Fibroblast of skin of scalp (primary cell): ENCODE measurements at regions not wholly inside any gene's neighbourhood (a gene's known extent, or its start where the extent isn't known, plus 50 kb on each side); places are given as distances from the start of the nearest gene placed in this dataset.

Experiments
- DNase-seq: peaks from one replicate; pipeline ENCODE4 v3.0.0-alpha.2; 2013

GRCh38 chr1:208521534-208521933 lies 277.4 kb upstream of the PLXNA2 start:
- DNase-seq: no peak

- no peak for DNase-seq
Observed at GRCh38 chr1:208523007-208523406, 278.8 kb upstream of the PLXNA2 start.

DNA sequence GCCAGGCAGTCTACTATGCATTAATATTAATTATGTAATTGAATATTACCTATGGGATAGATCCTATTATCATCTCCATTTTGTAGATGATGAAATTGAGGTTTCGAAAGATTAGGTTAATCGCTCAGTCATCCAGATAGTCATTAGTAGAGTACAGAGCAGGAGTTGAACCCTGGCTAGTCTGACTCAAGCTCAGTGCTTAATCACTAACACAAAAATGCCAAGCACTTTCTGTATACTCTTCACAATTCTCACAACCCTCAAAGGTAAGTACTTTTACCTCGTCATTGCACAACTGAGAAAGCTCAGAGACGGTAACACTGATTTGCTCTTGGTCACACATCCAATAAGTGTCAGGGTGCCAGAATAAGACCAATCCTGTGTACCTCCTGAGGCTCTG lies 280.2 kb upstream of the PLXNA2 start:
- DNase-seq: no peak

DNA sequence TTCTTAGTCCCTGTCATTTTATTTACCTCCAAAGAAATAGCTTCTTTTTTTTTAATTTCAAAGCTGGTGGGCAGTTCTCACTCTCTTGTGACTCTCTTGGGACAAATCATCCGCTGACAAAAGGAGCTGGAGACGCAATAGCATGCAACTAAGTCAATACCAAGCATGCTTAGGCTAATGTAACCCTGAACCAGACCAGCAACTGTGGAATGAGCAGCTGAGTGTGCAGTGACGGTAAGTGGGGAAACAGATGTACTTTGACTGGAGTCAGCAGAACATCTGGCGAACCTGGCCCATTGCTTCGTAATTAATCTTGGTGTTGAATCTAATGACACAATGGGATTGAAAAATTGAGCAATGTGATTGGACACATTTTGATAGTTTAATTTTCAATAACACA lies 280.7 kb upstream of the PLXNA2 start:
- DNase-seq: peak; percentile 17

DNA sequence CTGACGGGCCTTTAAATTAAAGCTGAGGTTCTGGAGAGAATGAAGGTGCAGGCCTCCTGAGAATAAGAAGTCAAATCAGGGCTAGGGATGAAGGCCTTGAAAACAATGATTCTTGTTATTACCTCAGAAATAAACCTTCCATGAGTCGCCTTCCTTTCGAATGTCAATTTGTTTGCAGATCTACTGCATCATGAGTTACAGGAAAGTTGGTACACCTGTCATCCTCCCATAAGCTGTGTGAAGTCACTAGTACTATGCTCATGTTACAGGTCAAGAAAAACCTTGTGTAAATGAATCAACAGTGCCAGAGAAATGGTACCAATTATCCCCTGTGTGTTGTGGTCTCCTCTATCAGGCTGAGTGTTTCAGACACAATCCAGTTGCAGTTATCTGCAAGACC lies 281.2 kb upstream of the PLXNA2 start:
- no peak for DNase-seq

- DNase-seq: no peak
Observed at GRCh38 chr1:208526613-208527125, 282.5 kb upstream of the PLXNA2 start.

- DNase-seq: no peak
Observed at GRCh38 chr1:208527156-208527555, 283.0 kb upstream of the PLXNA2 start.

DNA sequence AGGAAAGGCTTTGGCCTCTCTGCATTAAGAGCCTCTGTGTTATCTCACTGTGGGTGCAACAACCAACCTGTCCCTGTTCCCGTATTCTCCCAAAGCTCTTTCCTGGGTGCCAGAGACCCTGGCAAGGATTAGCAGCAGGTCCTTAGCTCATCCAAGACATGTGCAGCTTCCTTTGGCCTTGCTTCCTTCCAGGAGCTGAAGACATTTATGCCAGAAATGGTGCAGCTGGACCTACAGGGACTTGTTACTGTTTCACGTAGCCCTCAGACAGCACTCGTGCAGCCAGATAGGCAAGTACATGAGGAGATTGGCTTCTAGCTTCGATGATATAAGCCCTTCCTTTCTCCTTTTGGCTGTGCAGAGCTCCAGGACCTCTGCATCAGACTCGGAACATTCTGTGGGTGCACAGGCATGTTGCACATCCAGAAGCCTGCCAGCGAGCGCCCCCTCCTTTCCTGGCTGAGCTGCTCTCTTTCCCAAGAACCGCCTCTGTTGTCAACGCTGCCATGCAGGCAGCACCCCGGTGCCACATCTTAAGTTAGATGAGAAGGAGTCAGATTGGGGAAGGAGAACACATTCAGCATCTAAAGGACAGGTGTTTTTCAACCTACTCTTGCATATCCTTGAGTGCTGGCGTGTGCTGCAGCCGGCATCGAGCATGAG lies 284.5 kb upstream of the PLXNA2 start:
- no peak for DNase-seq

- no peak for DNase-seq
Observed at GRCh38 chr1:208531003-208531750, 287.0 kb upstream of the PLXNA2 start.

DNA sequence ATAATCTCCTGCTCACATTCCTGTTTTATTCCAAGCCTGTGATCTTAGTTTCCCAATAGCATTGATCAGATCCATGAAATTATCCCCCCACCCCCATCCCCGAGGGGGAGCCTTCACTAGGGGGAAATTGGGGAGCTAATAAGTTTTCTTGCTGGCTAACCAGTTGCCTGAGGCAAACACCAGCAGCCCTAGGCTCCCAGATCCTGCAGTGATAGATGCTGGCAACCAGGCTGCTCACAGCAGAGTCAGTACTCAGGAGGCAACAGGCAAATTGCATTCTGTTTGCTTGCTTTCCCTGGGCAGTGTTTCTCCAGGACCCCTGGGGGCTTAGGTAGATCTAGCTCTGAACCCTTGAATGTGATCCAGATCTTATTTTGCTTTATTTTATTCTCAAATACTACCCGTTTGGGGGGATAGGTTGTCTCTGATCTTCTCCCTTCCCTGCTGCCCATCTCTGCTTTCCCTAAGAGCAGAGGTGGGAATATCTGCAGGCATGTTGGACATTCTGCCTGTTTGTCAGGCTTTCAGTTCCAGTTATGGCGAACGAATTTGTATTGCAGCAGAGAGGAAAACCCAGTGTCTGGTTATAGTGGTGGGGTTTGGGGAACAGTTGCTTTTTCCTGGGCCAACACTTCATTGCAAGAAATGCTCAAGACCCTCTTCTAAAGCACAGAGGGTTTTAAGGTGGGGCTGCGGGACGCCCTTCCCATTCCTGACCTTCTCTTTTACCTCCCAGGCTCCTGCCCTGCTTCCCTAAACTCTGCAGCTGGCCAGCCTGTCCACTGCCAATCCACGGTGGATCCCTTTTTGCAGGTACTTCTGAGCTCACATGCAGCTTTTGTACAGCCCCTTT lies 289.8 kb upstream of the PLXNA2 start:
- DNase-seq: no peak

DNA sequence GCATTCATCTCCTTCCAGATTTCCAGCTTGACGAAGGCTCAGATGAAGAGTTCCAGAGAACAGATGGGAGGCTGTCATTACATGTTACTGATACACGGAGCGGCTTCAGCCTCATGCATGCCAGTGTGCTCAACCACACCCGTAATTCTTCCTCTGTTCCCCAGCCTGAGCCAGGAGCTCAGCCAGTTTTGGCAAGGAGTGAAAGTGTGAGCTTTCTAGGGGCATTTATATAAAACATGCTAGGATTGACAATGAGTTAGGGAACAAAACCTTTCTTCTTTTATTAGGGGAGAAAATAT lies 290.4 kb upstream of the PLXNA2 start:
- DNase-seq: no peak

- no peak for DNase-seq
Observed at GRCh38 chr1:208534979-208535378, 290.8 kb upstream of the PLXNA2 start.

- no peak for DNase-seq
Observed at GRCh38 chr1:208535511-208535910, 291.3 kb upstream of the PLXNA2 start.

DNA sequence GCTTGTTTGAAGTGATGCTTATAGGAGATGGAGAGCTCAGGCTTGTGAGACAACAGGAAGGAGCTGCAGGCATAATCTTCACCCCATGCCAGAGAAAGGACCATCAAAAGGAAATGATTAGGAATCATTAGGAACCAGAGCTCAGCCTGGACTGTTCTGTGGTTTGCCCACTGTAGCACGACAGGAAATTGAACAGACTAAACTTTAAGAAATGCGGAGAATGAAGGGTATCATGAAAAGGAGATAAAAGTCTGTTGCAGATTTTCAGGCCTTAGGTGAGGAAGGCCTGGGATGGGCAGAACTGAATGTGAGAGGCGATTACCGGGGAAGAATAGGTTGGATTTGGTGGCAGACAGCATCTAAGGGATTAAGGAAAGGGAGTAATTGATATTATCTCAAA lies 292.0 kb upstream of the PLXNA2 start:
- peak; percentile 13 for DNase-seq

DNA sequence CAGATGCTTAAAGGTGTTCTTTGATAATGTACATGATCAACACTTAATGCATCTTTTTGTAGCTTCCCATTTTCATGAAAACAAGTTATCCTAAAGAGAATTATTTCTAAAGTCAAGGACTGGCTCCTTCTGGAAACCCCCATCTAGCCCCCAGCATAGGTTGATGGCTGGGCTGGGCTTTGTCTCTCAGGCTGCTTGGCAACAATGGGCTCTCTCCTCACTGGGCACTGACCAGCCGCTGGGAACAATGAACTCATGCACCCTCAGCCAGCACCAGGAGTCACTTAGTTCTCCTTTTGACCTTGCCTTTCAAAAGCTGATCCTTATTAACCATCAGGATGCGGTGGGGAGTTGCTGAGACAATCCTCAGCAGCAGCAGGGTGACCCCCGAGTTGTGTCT lies 293.0 kb upstream of the PLXNA2 start:
- no peak for DNase-seq

GRCh38 chr1:208538078-208538477 lies 293.9 kb upstream of the PLXNA2 start:
- no peak for DNase-seq

GRCh38 chr1:208538587-208538986 lies 294.4 kb upstream of the PLXNA2 start:
- no peak for DNase-seq

DNA sequence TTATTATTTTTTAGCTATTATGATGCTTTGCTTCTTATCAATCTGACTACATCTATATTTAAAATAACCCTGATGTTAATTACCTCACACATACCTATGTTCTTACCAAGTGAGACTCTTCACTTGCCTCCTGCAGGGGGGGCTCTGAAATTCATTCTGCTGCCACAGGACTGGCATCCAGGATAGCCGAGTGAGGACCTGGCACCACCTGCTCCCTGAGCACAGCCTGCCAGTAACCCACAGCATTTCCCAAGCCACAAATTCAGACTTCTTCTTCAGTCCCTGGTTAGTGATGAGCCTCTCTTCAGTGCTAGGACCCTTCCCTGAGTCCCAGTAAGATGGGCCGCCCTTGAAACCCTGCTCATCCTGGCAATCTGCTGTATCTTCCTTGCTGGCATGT lies 296.5 kb upstream of the PLXNA2 start:
- DNase-seq: no peak

GRCh38 chr1:208541225-208541855 lies 297.2 kb upstream of the PLXNA2 start:
- no peak for DNase-seq

- DNase-seq: no peak
Observed at GRCh38 chr1:208542309-208542708, 298.1 kb upstream of the PLXNA2 start.

- no peak for DNase-seq
Observed at GRCh38 chr1:208544053-208544452, 299.9 kb upstream of the PLXNA2 start.

- DNase-seq: no peak
Observed at GRCh38 chr1:208544794-208545193, 300.6 kb upstream of the PLXNA2 start.

DNA sequence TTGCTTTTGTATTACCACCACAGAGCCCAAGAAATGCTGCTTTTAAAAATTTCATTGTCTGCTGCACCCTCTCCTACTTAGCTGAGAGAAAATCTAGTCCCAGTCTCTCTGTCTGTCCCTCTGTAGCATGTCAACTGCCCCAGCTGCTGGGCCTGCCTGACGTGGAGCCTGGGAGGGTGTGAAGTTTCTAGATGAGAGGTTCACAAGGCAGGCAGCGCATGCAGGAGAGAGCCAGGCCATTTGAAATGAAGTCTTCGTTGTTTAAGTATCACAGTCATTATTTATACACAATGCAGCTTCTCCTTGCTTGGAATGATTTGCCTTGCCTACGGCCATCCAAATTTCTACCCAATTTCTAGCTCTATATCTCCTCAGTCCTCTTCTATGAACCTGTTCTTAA lies 306.8 kb upstream of the PLXNA2 start:
- no peak for DNase-seq
